H1 (cell line): ENCODE measurements at regions not wholly inside any gene's neighbourhood (a gene's known extent, or its start where the extent isn't known, plus 50 kb on each side); places are given as distances from the start of the nearest gene placed in this dataset.

Experiments used
- CTCF ChIA-PET: fragments of 300-600 bp; sonication (Branson Sonifier 250); formaldehyde crosslinking; loops from one replicate; lab custom pipeline; 2021; ENCODE audit not compliant: partially characterized antibody; lab: Charles Lee
- POLR2A ChIA-PET: fragments of 300-600 bp; sonication (Branson Sonifier 250); formaldehyde crosslinking; loops from one replicate; lab custom pipeline; 2021; ENCODE audit warnings: inconsistent platforms; ENCODE audit not compliant: partially characterized antibody; lab: Charles Lee
- DNase-seq, 2 experiments: peaks; one replicate each; pipeline versions ENCODE4 v3.0.0 to v3.0.0-alpha.2; 2010 to 2022; ENCODE audit warnings: low spot score in 2 of 2, low read depth in 1 of 2, mixed read lengths in 1 of 2
- FAIRE-seq: peaks from 2 replicates; lab custom pipeline; 2011; peaks lifted over from hg19 to GRCh38; lab: Jason Lieb, UNC
- H2AFZ ChIP-seq: 2 replicates; pipeline ENCODE4 v1.8.1; 2012; ENCODE audit warnings: low read length, inconsistent platforms
- H2AK5ac ChIP-seq: 2 replicates; pipeline ENCODE4 v1.6.1; 2013; ENCODE audit warnings: low read depth, low read length
- H2BK120ac ChIP-seq: replicated peaks from 2 replicates; pipeline ENCODE3; 2013; ENCODE audit warnings: low read depth, low read length, inconsistent platforms
- H2BK12ac ChIP-seq: 2 replicates; pipeline ENCODE4 v1.6.1; 2013; ENCODE audit warnings: low read depth, low read length
- H2BK15ac ChIP-seq: 2 replicates; pipeline ENCODE4 v1.6.1; 2013; ENCODE audit warnings: low read length
- H2BK20ac ChIP-seq: 2 replicates; pipeline ENCODE4 v1.6.1; 2013; ENCODE audit warnings: low read length
- H2BK5ac ChIP-seq: 2 replicates; pipeline ENCODE4 v1.6.1; 2013; ENCODE audit warnings: low read depth, low read length
- H3K14ac ChIP-seq: 2 replicates; pipeline ENCODE4 v1.6.1; 2013; ENCODE audit warnings: inconsistent platforms; ENCODE audit not compliant: insufficient read length
- H3K18ac ChIP-seq: 2 replicates; pipeline ENCODE4 v1.6.1; 2013; ENCODE audit warnings: low read length; ENCODE audit errors: extremely low read depth
- H3K23ac ChIP-seq: 2 replicates; pipeline ENCODE4 v1.6.1; 2013; ENCODE audit warnings: inconsistent platforms; ENCODE audit not compliant: insufficient read length
- H3K23me2 ChIP-seq: 2 replicates; pipeline ENCODE4 v1.6.1; 2013; ENCODE audit warnings: low read depth, low read length
- H3K27ac ChIP-seq: 2 replicates; pipeline ENCODE4 v1.6.1; 2011; ENCODE audit warnings: low read depth, low read length, inconsistent platforms
- H3K27me3 ChIP-seq, 4 experiments: replicated peaks in 1 of 4; 1 replicate in 1 of 4; 2 replicates in 3 of 4; pipeline versions ENCODE4 v1.6.1 to v1.8.1; 2011 to 2013; ENCODE audit warnings: low read length in 3 of 4, mild to moderate bottlenecking in 3 of 4, inconsistent platforms in 2 of 4, mixed read lengths in 2 of 4, moderate library complexity in 1 of 4; ENCODE audit not compliant: control insufficient read depth in 3 of 4, insufficient read depth in 3 of 4; ENCODE audit errors: extremely low read depth in 1 of 4
- H3K36me3 ChIP-seq, 4 experiments: 2 replicates each; pipeline versions ENCODE4 v1.6.1 to v1.8.1; 2011 to 2013; ENCODE audit warnings: mild to moderate bottlenecking in 4 of 4, low read length in 3 of 4, moderate library complexity in 2 of 4, control low read depth in 1 of 4, inconsistent platforms in 1 of 4; ENCODE audit not compliant: insufficient read depth in 4 of 4, control insufficient read depth in 2 of 4
- H3K4ac ChIP-seq: replicated peaks from 2 replicates; pipeline ENCODE3; 2013; ENCODE audit warnings: low read length, low read depth, mixed read lengths, inconsistent platforms; ENCODE audit not compliant: insufficient read length
- H3K4me1 ChIP-seq, 4 experiments: replicated peaks in 1 of 4; 1 replicate in 1 of 4; 2 replicates in 3 of 4; pipeline versions ENCODE4 v1.6.1 to v1.8.1; 2011 to 2013; ENCODE audit warnings: low read length in 3 of 4, inconsistent platforms in 2 of 4, mixed read lengths in 1 of 4; ENCODE audit not compliant: insufficient read depth in 4 of 4, control insufficient read depth in 3 of 4
- H3K4me2 ChIP-seq, 2 experiments: 2 replicates each; pipeline versions ENCODE4 v1.6.1 to v1.8.1; 2011 to 2013; ENCODE audit warnings: low read depth in 2 of 2, low read length in 2 of 2, control low read depth in 1 of 2, inconsistent platforms in 1 of 2, mild to moderate bottlenecking in 1 of 2; ENCODE audit not compliant: insufficient read depth in 1 of 2
- H3K4me3 ChIP-seq, 4 experiments: fragments of 200-600, 300-600 bp in 1 of 4; sonication (generic), shearing (Covaris generic), sonication (Bioruptor Twin) in 1 of 4; 2 replicates each; pipeline versions ENCODE4 v1.5.1 to v1.8.1; 2011 to 2016; ENCODE audit warnings: low read length in 4 of 4, low read depth in 3 of 4, control low read depth in 2 of 4, inconsistent platforms in 2 of 4, mild to moderate bottlenecking in 2 of 4, mixed read lengths in 1 of 4, moderate library complexity in 1 of 4; ENCODE audit not compliant: insufficient read depth in 2 of 4; ENCODE audit errors: extremely low read depth in 1 of 4
- H3K56ac ChIP-seq: replicated peaks from 2 replicates; pipeline ENCODE3; 2013; ENCODE audit warnings: low read depth, mild to moderate bottlenecking, mixed read lengths, low read length, inconsistent platforms; ENCODE audit not compliant: insufficient read length
- H3K79me1 ChIP-seq: 2 replicates; pipeline ENCODE4 v1.6.1; 2013; ENCODE audit warnings: low read depth, low read length, control low read depth
- H3K79me2 ChIP-seq, 2 experiments: 2 replicates each; pipeline versions ENCODE4 v1.6.1 to v1.8.1; 2012 to 2013; ENCODE audit warnings: low read length in 2 of 2, mild to moderate bottlenecking in 2 of 2, inconsistent platforms in 1 of 2; ENCODE audit not compliant: insufficient read depth in 2 of 2, control insufficient read depth in 1 of 2
- H3K9ac ChIP-seq, 4 experiments: replicated peaks in 1 of 4; 1 replicate in 1 of 4; 2 replicates in 3 of 4; pipeline versions ENCODE4 v1.6.1 to v1.8.1; 2011 to 2013; ENCODE audit warnings: low read depth in 3 of 4, low read length in 3 of 4, control low read depth in 2 of 4, mild to moderate bottlenecking in 2 of 4, moderate library complexity in 2 of 4, inconsistent platforms in 1 of 4; ENCODE audit errors: extremely low read depth in 1 of 4
- H3K9me3 ChIP-seq, 2 experiments: 2 replicates each; pipeline versions ENCODE4 v1.6.1 to v1.8.1; 2012 to 2013; ENCODE audit warnings: mild to moderate bottlenecking in 2 of 2, moderate library complexity in 2 of 2, control low read depth in 1 of 2, inconsistent platforms in 1 of 2, low read depth in 1 of 2, low read length in 1 of 2, mixed read lengths in 1 of 2; ENCODE audit not compliant: insufficient read depth in 2 of 2
- H4K20me1 ChIP-seq, 2 experiments: replicated peaks in 1 of 2; 2 replicates each; pipeline versions ENCODE3 to v1.8.1; 2011 to 2013; ENCODE audit warnings: inconsistent platforms in 2 of 2, low read length in 2 of 2, mild to moderate bottlenecking in 1 of 2; ENCODE audit not compliant: insufficient read depth in 2 of 2, control insufficient read depth in 1 of 2
- H4K5ac ChIP-seq: 2 replicates; pipeline ENCODE4 v1.6.1; 2013; ENCODE audit warnings: low read length, low read depth, mixed read lengths, inconsistent platforms; ENCODE audit not compliant: insufficient read length
- H4K8ac ChIP-seq: 2 replicates; pipeline ENCODE4 v1.8.0; 2013; ENCODE audit warnings: mild to moderate bottlenecking, moderate library complexity, low read length, inconsistent platforms; ENCODE audit not compliant: insufficient read depth; ENCODE audit errors: extremely low read depth
- H4K91ac ChIP-seq: replicated peaks from 2 replicates; pipeline ENCODE3; 2013; ENCODE audit warnings: low read length, mixed read lengths, inconsistent platforms; ENCODE audit not compliant: insufficient read length
- EZH2 ChIP-seq: fragments of 200-600 bp; sonication (generic); IDR thresholded peaks from 2 replicates; pipeline ENCODE4 v1.7.1; 2012; ENCODE audit warnings: low read depth, mild to moderate bottlenecking, moderate library complexity, low read length, inconsistent platforms; ENCODE audit not compliant: severe bottlenecking
- JUN ChIP-seq: IDR thresholded peaks from 2 replicates; pipeline ENCODE4 v1.6.1; 2011; ENCODE audit warnings: low read depth, mild to moderate bottlenecking, improper control_type of control experiment, low read length
- PHF8 ChIP-seq: fragments of 200-600 bp; sonication (generic); conservative IDR thresholded peaks from 2 replicates; pipeline ENCODE4 v1.7.1; 2012; ENCODE audit warnings: low read depth, mild to moderate bottlenecking, inconsistent platforms, low read length, moderate library complexity
- ZNF274 ChIP-seq: IDR thresholded peaks from 2 replicates; pipeline ENCODE4 v1.7.0; 2012; ENCODE audit warnings: low read length, borderline replicate concordance; ENCODE audit errors: extremely low read depth
- WGBS, 2 experiments: shearing (Covaris generic) in 1 of 2; methylation state at CpG; one replicate each; pipeline versions ENCODE4 v1.1.6 to v1.1.7; 2013 to 2015; ENCODE audit warnings: low lambda C conversion rate in 2 of 2, mixed read lengths in 2 of 2, inconsistent platforms in 1 of 2, low coverage in 1 of 2, missing lambda C conversion rate in 1 of 2; ENCODE audit not compliant: insufficient replicate concordance in 2 of 2, insufficient coverage in 1 of 2, insufficient read length in 1 of 2; ENCODE audit errors: extremely low coverage in 1 of 2, missing lambda C conversion rate in 1 of 2; 5-methylcytosine and 5-hydroxymethylcytosine counted together
- TF ChIP-seq, protein P1 (sequence below): IDR thresholded peaks from 2 replicates; pipeline ENCODE4 v1.6.1; 2011; ENCODE audit warnings: low read length, improper control_type of control experiment

- no peak for FAIRE-seq
- TF ChIP-seq, protein P1, sequence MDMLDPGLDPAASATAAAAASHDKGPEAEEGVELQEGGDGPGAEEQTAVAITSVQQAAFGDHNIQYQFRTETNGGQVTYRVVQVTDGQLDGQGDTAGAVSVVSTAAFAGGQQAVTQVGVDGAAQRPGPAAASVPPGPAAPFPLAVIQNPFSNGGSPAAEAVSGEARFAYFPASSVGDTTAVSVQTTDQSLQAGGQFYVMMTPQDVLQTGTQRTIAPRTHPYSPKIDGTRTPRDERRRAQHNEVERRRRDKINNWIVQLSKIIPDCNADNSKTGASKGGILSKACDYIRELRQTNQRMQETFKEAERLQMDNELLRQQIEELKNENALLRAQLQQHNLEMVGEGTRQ, result no peak
- TF ChIP-seq JUN (no peak), PHF8 (no peak), ZNF274 (no peak), EZH2 (no peak)
Measured at GRCh38 chrX:45485719-45486118, 285.0 kb upstream of the DIPK2B start.

More at GRCh38 chrX:45485719-45486118, 285.0 kb upstream of the DIPK2B start:
- 89% methylated on average over 1 of the region's 1 CpG; no CpG with 5 or more reads in 1 of the 2 experiments for WGBS, 2 experiments
- H3K9me3 ChIP-seq, result no peaks in the 10 kb centered on the region
- no peaks in the 10 kb centered on the region for H3K23me2 ChIP-seq
- H2BK12ac ChIP-seq, result no peak overlapping the region
- H2AFZ ChIP-seq, result no peak overlapping the region
- H3K4me3 ChIP-seq, result no peak overlapping the region
- no peak overlapping the region for H2BK5ac ChIP-seq
- H3K27me3 ChIP-seq, result no peaks in the 10 kb centered on the region
- no peak for DNase-seq
- H3K23ac ChIP-seq, result no peak overlapping the region
- no peak overlapping the region for H3K56ac ChIP-seq
- H3K4ac ChIP-seq, result no peak overlapping the region
- no peaks in the 10 kb centered on the region for H3K79me2 ChIP-seq
- H4K8ac ChIP-seq, result no peak overlapping the region
- no peak overlapping the region for H3K18ac ChIP-seq
- no peaks in the 10 kb centered on the region for H3K36me3 ChIP-seq
- no peak overlapping the region for H2BK20ac ChIP-seq
- CTCF ChIA-PET, result interaction anchor here (0.7 kb wide), 1 partner anchor 239 kb away, joined by 3 read pairs; no protein-coding TSS in a partner anchor
- H4K20me1 ChIP-seq, result no peaks in the 10 kb centered on the region
- H3K4me2 ChIP-seq, result no peak overlapping the region
- H4K91ac ChIP-seq, result no peak overlapping the region
- H3K4me1 ChIP-seq, result no peaks in the 10 kb centered on the region
- no peak overlapping the region for H4K5ac ChIP-seq
- H3K9ac ChIP-seq, result no peak overlapping the region
- H3K27ac ChIP-seq, result no peak overlapping the region
- no peak overlapping the region for H2BK120ac ChIP-seq
- H2BK15ac ChIP-seq, result no peak overlapping the region
- POLR2A ChIA-PET, result no interaction called here
- no peak overlapping the region for H2AK5ac ChIP-seq
- no peak overlapping the region for H3K14ac ChIP-seq
- H3K79me1 ChIP-seq, result no peaks in the 10 kb centered on the region
